Hepatocyte (in vitro differentiated cells): ENCODE measurements at regions not wholly inside any gene's neighbourhood (a gene's known extent, or its start where the extent isn't known, plus 50 kb on each side); places are given as distances from the start of the nearest gene placed in this dataset.

Source experiments
- EZH2 ChIP-seq: fragments of 200-600 bp; sonication (generic); IDR thresholded peaks from 2 replicates; pipeline ENCODE4 v1.6.1; 2016; ENCODE audit warnings: antibody characterized with exemption, mild to moderate bottlenecking, borderline replicate concordance
- TF ChIP-seq, protein P1 (sequence below): fragments of 200-600 bp; sonication (generic); IDR thresholded peaks from 2 replicates; pipeline ENCODE4 v1.5.1; 2016; ENCODE audit warnings: antibody characterized with exemption, mild to moderate bottlenecking; ENCODE audit not compliant: poor library complexity

DNA sequence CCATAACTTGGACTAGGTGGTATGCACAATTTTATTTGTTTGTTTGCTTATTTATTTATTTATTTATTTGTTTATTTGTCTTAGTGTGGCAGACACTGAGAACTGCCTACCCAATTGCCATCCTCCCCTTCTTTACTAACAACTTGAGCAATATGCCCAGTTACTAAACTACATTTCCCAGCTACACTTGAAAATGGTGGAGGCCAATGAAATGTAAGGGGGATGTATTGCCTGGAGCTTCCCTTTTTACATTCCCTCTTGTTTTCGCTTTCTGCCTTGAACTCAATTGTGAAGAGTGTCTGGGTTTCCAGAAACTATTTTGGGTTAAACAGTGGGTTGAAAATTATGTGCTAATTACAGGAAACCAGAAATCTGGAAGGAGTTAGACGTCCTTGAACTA, 152.7 kb upstream of the FKBP1C start:
- TF ChIP-seq, protein P1, sequence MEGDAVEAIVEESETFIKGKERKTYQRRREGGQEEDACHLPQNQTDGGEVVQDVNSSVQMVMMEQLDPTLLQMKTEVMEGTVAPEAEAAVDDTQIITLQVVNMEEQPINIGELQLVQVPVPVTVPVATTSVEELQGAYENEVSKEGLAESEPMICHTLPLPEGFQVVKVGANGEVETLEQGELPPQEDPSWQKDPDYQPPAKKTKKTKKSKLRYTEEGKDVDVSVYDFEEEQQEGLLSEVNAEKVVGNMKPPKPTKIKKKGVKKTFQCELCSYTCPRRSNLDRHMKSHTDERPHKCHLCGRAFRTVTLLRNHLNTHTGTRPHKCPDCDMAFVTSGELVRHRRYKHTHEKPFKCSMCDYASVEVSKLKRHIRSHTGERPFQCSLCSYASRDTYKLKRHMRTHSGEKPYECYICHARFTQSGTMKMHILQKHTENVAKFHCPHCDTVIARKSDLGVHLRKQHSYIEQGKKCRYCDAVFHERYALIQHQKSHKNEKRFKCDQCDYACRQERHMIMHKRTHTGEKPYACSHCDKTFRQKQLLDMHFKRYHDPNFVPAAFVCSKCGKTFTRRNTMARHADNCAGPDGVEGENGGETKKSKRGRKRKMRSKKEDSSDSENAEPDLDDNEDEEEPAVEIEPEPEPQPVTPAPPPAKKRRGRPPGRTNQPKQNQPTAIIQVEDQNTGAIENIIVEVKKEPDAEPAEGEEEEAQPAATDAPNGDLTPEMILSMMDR: no peak
- no peak for TF ChIP-seq EZH2
